ENCODE measurements at regions not wholly inside any gene's neighbourhood (a gene's known extent, or its start where the extent isn't known, plus 50 kb on each side); places are given as distances from the start of the nearest gene placed in this dataset.
"Not testable (repeated sequence)": the region's sequence is repeated elsewhere in the genome, so short reads cannot be mapped to it uniquely, and the experiment has no call there.

DNA sequence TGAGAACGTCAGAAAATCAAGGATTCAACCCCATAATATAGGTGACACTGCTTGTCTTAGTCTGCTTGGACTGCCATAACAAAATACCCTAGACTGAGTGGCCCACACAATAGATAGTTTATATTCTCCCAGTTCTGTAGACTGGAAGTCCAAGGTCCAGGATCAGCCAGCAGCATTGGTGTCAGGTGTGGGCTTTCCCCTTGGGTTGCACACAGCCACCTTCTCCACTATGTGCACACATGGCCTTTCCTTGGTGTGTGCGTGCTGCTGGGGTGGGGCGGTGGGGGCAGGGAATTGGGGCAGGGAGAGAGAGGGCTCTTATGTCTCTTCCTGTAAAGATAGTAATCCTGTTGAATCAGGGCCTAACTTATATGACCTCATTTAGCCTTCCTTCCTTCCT, 106.4 kb downstream of the SLC25A47 start:
- BruUV-seq (replicated peaks), result no TSS peak
- intact Hi-C loops (cut with micrococcal nuclease), result no loop called here
- RAD21 ChIA-PET (ENCODE audit: low non-redundant PET in 1 of 2, low total read pairs in 2 of 2, uncharacterized antibody in 2 of 2, unreplicated experiment in 2 of 2), result no interaction called here
- no peak overlapping the region for H3K9ac ChIP-seq (ENCODE audit: low read length)
- DNase-seq (ENCODE audit: low read depth, low spot score), result no peak
- no peaks in the 10 kb centered on the region for H3K79me2 ChIP-seq (ENCODE audit: insufficient read depth, low read length)
- no peaks in the 10 kb centered on the region for H3K9me2 ChIP-seq (ENCODE audit: insufficient read depth)
- H4K20me1 ChIP-seq (ENCODE audit: insufficient read depth), result no peaks in the 10 kb centered on the region
- no peak overlapping the region for H3K4me2 ChIP-seq (ENCODE audit: low read length)
- CTCF ChIA-PET, result no interaction called here
- peaks cover 12 to 13% of the 10 kb centered on the region in 2 experiments for H3K4me1 ChIP-seq (ENCODE audit: control insufficient read depth in 1 of 2, insufficient read depth in 2 of 2, low read length in 2 of 2)
- POLR2A ChIA-PET, result no interaction called here
- H3K9me3 ChIP-seq (ENCODE audit: control insufficient read depth in 1 of 2, insufficient read depth in 1 of 2, low read depth in 1 of 2, low read length in 2 of 2), result no peaks in the 10 kb centered on the region
- no peaks in the 10 kb centered on the region for H3K27me3 ChIP-seq (ENCODE audit: insufficient read depth, low read length)
- TF ChIP-seq JUND (IDR thresholded peaks at IDR 0.05) (no peak), REST (IDR thresholded peaks at IDR 0.05; ENCODE audit: low read depth) (no peak)
- H2AFZ ChIP-seq (ENCODE audit: low read depth, low read length, poor library complexity, severe bottlenecking), result no peak overlapping the region
- no peak overlapping the region for H3K27ac ChIP-seq (ENCODE audit: low read depth, low read length)
- no peak for ATAC-seq
- H3K36me3 ChIP-seq (ENCODE audit: control insufficient read depth in 1 of 2, insufficient read depth in 2 of 2, low read length in 2 of 2), result no peaks in the 10 kb centered on the region
- H3K4me3 ChIP-seq (replicated peaks in 1 of 2; ENCODE audit: low read depth in 1 of 2, low read length in 2 of 2), result no peak overlapping the region

- ChIA-PET RAD21 (ENCODE audit: low non-redundant PET in 1 of 2, low total read pairs in 2 of 2, uncharacterized antibody in 2 of 2, unreplicated experiment in 2 of 2) (interaction anchor here in 1 of 2 experiments (0.6 kb wide), 1 partner anchor 9 kb away, joined by 3 read pairs; no protein-coding TSS in a partner anchor), CTCF (interaction anchor here (1.1 kb wide), 1 partner anchor 9 kb away, joined by 3 read pairs; no protein-coding TSS in a partner anchor), POLR2A (no interaction called here)
- TF ChIP-seq EZH2 (IDR thresholded peaks at IDR 0.05), result no peak
- TF ChIP-seq SIN3A (IDR thresholded peaks at IDR 0.05; ENCODE audit: low read depth), result no peak
- TF ChIP-seq, protein P1, sequence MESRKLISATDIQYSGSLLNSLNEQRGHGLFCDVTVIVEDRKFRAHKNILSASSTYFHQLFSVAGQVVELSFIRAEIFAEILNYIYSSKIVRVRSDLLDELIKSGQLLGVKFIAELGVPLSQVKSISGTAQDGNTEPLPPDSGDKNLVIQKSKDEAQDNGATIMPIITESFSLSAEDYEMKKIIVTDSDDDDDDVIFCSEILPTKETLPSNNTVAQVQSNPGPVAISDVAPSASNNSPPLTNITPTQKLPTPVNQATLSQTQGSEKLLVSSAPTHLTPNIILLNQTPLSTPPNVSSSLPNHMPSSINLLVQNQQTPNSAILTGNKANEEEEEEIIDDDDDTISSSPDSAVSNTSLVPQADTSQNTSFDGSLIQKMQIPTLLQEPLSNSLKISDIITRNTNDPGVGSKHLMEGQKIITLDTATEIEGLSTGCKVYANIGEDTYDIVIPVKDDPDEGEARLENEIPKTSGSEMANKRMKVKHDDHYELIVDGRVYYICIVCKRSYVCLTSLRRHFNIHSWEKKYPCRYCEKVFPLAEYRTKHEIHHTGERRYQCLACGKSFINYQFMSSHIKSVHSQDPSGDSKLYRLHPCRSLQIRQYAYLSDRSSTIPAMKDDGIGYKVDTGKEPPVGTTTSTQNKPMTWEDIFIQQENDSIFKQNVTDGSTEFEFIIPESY (IDR thresholded peaks at IDR 0.05; ENCODE audit: extremely low read depth, insufficient replicate concordance, low read length), result no peak
- Histone ChIP-seq H3K79me2 (ENCODE audit: insufficient read depth, low read length) (no peaks in the 10 kb centered on the region), H2AFZ (ENCODE audit: low read depth, low read length, poor library complexity, severe bottlenecking) (no peak overlapping the region), H3K36me3 (ENCODE audit: control insufficient read depth in 1 of 2, insufficient read depth in 2 of 2, low read length in 2 of 2) (no peaks in the 10 kb centered on the region), H3K4me1 (ENCODE audit: control insufficient read depth in 1 of 2, insufficient read depth in 2 of 2, low read length in 2 of 2) (peaks cover 2 to 12% of the 10 kb centered on the region in 2 experiments), H3K9me2 (ENCODE audit: insufficient read depth) (no peaks in the 10 kb centered on the region), H3K4me2 (ENCODE audit: low read length) (no peak overlapping the region), H3K27ac (ENCODE audit: low read depth, low read length) (no peak overlapping the region), H3K4me3 (replicated peaks in 1 of 2; ENCODE audit: low read depth in 1 of 2, low read length in 2 of 2) (no peak overlapping the region), H3K9ac (ENCODE audit: low read length) (no peak overlapping the region), H3K9me3 (ENCODE audit: control insufficient read depth in 1 of 2, insufficient read depth in 1 of 2, low read depth in 1 of 2, low read length in 2 of 2) (no peaks in the 10 kb centered on the region), H4K20me1 (ENCODE audit: insufficient read depth) (no peaks in the 10 kb centered on the region), H3K27me3 (ENCODE audit: insufficient read depth, low read length) (no peaks in the 10 kb centered on the region)
- DNase-seq (ENCODE audit: low read depth, low spot score) (no peak), ATAC-seq (no peak)
- no TSS peak for BruUV-seq (replicated peaks)
- intact Hi-C loops (cut with micrococcal nuclease), result no loop called here
These were observed 107.4 kb downstream of the SLC25A47 start for GRCh38 chr14:100430571-100430970.

DNA sequence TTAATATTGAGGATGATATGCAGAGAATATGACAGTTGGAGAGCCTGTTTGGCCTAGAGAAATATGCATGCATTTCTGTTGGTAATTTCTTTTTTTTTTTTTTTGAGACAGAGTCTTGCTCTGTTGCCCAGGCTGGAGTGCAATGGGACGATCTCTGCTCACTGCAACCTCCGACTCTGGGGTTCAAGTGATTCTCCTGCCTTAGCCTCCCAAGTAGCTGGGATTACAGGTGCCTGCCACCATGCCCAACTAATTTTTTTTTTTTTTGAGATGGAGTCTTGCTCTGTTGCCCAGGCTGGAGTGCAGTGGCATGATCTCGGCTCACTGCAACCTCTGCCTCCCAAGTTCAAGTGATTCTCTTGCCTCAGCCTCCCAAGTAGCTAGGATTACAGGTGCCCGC, 108.3 kb downstream of the SLC25A47 start:
- H3K9ac ChIP-seq (ENCODE audit: low read length); RAD21 ChIA-PET (ENCODE audit: low non-redundant PET in 1 of 2, low total read pairs in 2 of 2, uncharacterized antibody in 2 of 2, unreplicated experiment in 2 of 2): not testable (repeated sequence)
- H3K4me1 ChIP-seq (ENCODE audit: control insufficient read depth in 1 of 2, insufficient read depth in 2 of 2, low read length in 2 of 2), result peaks cover 0 to 14% of the 10 kb centered on the region in 2 experiments; a peak in 1 of 4 replicates

More for the DNA sequence above, 108.3 kb downstream of the SLC25A47 start:
- ATAC-seq; H3K4me2 ChIP-seq (ENCODE audit: low read length); H4K20me1 ChIP-seq (ENCODE audit: insufficient read depth); POLR2A ChIA-PET; H3K79me2 ChIP-seq (ENCODE audit: insufficient read depth, low read length); intact Hi-C loops (cut with micrococcal nuclease); H3K9me2 ChIP-seq (ENCODE audit: insufficient read depth); H3K27ac ChIP-seq (ENCODE audit: low read depth, low read length); H3K9me3 ChIP-seq (ENCODE audit: control insufficient read depth in 1 of 2, insufficient read depth in 1 of 2, low read depth in 1 of 2, low read length in 2 of 2); H3K27me3 ChIP-seq (ENCODE audit: insufficient read depth, low read length); BruUV-seq (replicated peaks); H3K36me3 ChIP-seq (ENCODE audit: control insufficient read depth in 1 of 2, insufficient read depth in 2 of 2, low read length in 2 of 2); H2AFZ ChIP-seq (ENCODE audit: low read depth, low read length, poor library complexity, severe bottlenecking); H3K4me3 ChIP-seq (replicated peaks in 1 of 2; ENCODE audit: low read depth in 1 of 2, low read length in 2 of 2); DNase-seq (ENCODE audit: low read depth, low spot score): not testable (repeated sequence)
- CTCF ChIA-PET, result interaction anchor here (1.1 kb wide), 1 partner anchor 8 kb away, joined by 3 read pairs; no protein-coding TSS in a partner anchor

Data from HCT116 (cell line).